Activated CD4-positive, alpha-beta memory T cell treated with anti-CD3 and anti-CD28 coated beads, Interleukin-2, amount 10 ng/mL, durations not matched to agents 7 days and 5 days (primary cell): ENCODE measurements at regions not wholly inside any gene's neighbourhood (a gene's known extent, or its start where the extent isn't known, plus 50 kb on each side); places are given as distances from the start of the nearest gene placed in this dataset.

Experiments used
- CTCF ChIA-PET: fragments of 350-600 bp; sonication (Branson Sonifier 250); formaldehyde crosslinking; loops from one replicate; lab custom pipeline; 2021; ENCODE audit warnings: antibody characterized with exemption, inconsistent platforms; lab: Charles Lee
- POLR2A ChIA-PET: fragments of 350-600 bp; sonication (Branson Sonifier 250); formaldehyde crosslinking; loops from one replicate; lab custom pipeline; 2021; ENCODE audit warnings: antibody characterized with exemption; lab: Charles Lee
- DNase-seq: peaks from one replicate; pipeline ENCODE4 v3.0.0-alpha.2; 2020
- H3K27ac Mint-ChIP-seq: one replicate; pipeline ENCODE4 v1.8.0; 2021; ENCODE audit warnings: mild to moderate bottlenecking, mixed read lengths
- H3K27me3 Mint-ChIP-seq: one replicate; pipeline ENCODE4 v1.8.0; 2021; ENCODE audit warnings: mixed read lengths
- H3K36me3 Mint-ChIP-seq: one replicate; pipeline ENCODE4 v1.8.0; 2021; ENCODE audit warnings: low read depth, mixed read lengths
- H3K4me1 Mint-ChIP-seq: one replicate; pipeline ENCODE4 v1.8.0; 2021; ENCODE audit warnings: mixed read lengths
- H3K4me3 Mint-ChIP-seq: one replicate; pipeline ENCODE4 v1.8.0; 2021; ENCODE audit warnings: mild to moderate bottlenecking, mixed read lengths
- H3K9me3 Mint-ChIP-seq: one replicate; pipeline ENCODE4 v1.8.0; 2021; ENCODE audit warnings: mixed read lengths

- Mint-ChIP-seq H3K27me3 (peaks cover 18% of the 10 kb centered on the region), H3K4me3 (no peak overlapping the region), H3K36me3 (no peaks in the 10 kb centered on the region), H3K9me3 (no peaks in the 10 kb centered on the region), H3K4me1 (peaks cover 4% of the 10 kb centered on the region), H3K27ac (no peak overlapping the region)
- no peak for DNase-seq
- ChIA-PET POLR2A (no interaction called here), CTCF (no interaction called here)
Observed at GRCh38 chr17:79218825-79219200, 144.2 kb downstream of the ENGASE start.

GRCh38 chr17:79218175-79218824 lies 143.7 kb downstream of the ENGASE start:
- H3K9me3 Mint-ChIP-seq, result no peaks in the 10 kb centered on the region

DNA sequence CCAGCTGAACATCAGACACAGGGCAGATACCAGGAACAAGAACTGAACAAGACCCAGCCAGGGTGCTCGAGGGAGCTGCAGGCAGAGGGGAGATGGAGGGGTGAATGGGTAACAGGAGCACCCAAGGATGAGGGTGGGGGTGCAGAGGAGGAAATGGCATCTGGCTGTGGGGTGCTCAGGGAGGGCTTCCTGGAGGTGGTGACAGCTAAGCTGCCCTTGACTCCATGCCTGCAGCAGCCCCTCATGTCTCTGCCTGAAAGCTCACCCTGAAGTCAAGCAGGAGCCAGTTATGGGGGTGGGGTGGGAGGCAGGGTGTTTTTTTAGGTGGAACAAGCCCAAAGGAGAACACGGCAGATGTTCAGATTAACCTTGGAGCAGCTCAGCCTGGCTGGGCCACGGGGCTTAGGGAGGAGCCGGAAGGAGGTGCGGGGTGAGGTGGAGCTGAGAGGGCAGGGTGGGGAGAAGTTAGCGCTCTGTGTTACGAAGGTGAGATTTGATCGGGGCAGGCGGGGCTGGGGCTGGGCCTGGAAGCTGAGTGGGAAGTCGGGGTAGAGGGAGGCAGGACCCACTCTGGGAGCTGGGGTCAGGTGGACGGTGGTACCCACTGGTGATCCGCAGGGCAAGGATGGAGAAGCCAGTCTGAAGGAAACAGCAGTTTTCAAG lies 143.0 kb downstream of the ENGASE start:
- CTCF ChIA-PET, result interaction anchor here (0.8 kb wide), 1 partner anchor 491 kb away, joined by 3 read pairs; no protein-coding TSS in a partner anchor
- Mint-ChIP-seq H3K4me3 (no peak overlapping the region), H3K27ac (no peak overlapping the region), H3K4me1 (peaks cover 4% of the 10 kb centered on the region), H3K36me3 (no peaks in the 10 kb centered on the region), H3K27me3 (peaks cover 18% of the 10 kb centered on the region), H3K9me3 (no peaks in the 10 kb centered on the region)
- no peak for DNase-seq
- POLR2A ChIA-PET, result no interaction called here

More at GRCh38 chr17:79218175-79218824, 143.7 kb downstream of the ENGASE start:
- H3K27me3 Mint-ChIP-seq, result peaks cover 18% of the 10 kb centered on the region
- ChIA-PET POLR2A (no interaction called here), CTCF (no interaction called here)
- no peak overlapping the region for H3K27ac Mint-ChIP-seq
- no peaks in the 10 kb centered on the region for H3K36me3 Mint-ChIP-seq
- no peak for DNase-seq
- no peak overlapping the region for H3K4me3 Mint-ChIP-seq
- H3K4me1 Mint-ChIP-seq, result peaks cover 4% of the 10 kb centered on the region

- H3K9me3 Mint-ChIP-seq, result no peaks in the 10 kb centered on the region
- no peak overlapping the region for H3K4me3 Mint-ChIP-seq
- H3K27me3 Mint-ChIP-seq, result peaks cover 15% of the 10 kb centered on the region
- H3K27ac Mint-ChIP-seq, result no peak overlapping the region
- CTCF ChIA-PET, result interaction anchor here (0.8 kb wide), 1 partner anchor 492 kb away, joined by 3 read pairs; no protein-coding TSS in a partner anchor
- DNase-seq, result no peak
- H3K4me1 Mint-ChIP-seq, result peaks cover 4% of the 10 kb centered on the region
- POLR2A ChIA-PET, result no interaction called here
- no peaks in the 10 kb centered on the region for H3K36me3 Mint-ChIP-seq
Observed at GRCh38 chr17:79216826-79217225, 142.2 kb downstream of the ENGASE start.

- H3K27ac Mint-ChIP-seq, result no peak overlapping the region
- peaks cover 4% of the 10 kb centered on the region for H3K4me1 Mint-ChIP-seq
- no peak for DNase-seq
- H3K9me3 Mint-ChIP-seq, result no peaks in the 10 kb centered on the region
- H3K27me3 Mint-ChIP-seq, result peaks cover 14% of the 10 kb centered on the region
- H3K4me3 Mint-ChIP-seq, result no peak overlapping the region
- ChIA-PET POLR2A (no interaction called here), CTCF (interaction anchor here (0.8 kb wide), 1 partner anchor 493 kb away, joined by 3 read pairs; no protein-coding TSS in a partner anchor)
- H3K36me3 Mint-ChIP-seq, result no peaks in the 10 kb centered on the region
Observed at GRCh38 chr17:79216391-79216790, 141.8 kb downstream of the ENGASE start.

GRCh38 chr17:79215631-79216030 lies 141.0 kb downstream of the ENGASE start:
- no peak for DNase-seq
- Mint-ChIP-seq H3K27ac (no peak overlapping the region), H3K9me3 (no peaks in the 10 kb centered on the region), H3K36me3 (no peaks in the 10 kb centered on the region), H3K4me1 (peaks cover 4% of the 10 kb centered on the region), H3K4me3 (no peak overlapping the region), H3K27me3 (peaks cover 14% of the 10 kb centered on the region)
- POLR2A ChIA-PET, result no interaction called here
- CTCF ChIA-PET, result no interaction called here

GRCh38 chr17:79214940-79215604 lies 140.4 kb downstream of the ENGASE start:
- H3K4me3 Mint-ChIP-seq, result no peak overlapping the region
- H3K27ac Mint-ChIP-seq, result no peak overlapping the region
- H3K9me3 Mint-ChIP-seq, result no peaks in the 10 kb centered on the region
- H3K4me1 Mint-ChIP-seq, result no peaks in the 10 kb centered on the region
- POLR2A ChIA-PET, result no interaction called here
- CTCF ChIA-PET, result no interaction called here
- H3K27me3 Mint-ChIP-seq, result peaks cover 9% of the 10 kb centered on the region
- H3K36me3 Mint-ChIP-seq, result no peaks in the 10 kb centered on the region
- DNase-seq, result no peak

- H3K9me3 Mint-ChIP-seq, result no peaks in the 10 kb centered on the region
- peaks cover 9% of the 10 kb centered on the region for H3K27me3 Mint-ChIP-seq
- no peak overlapping the region for H3K27ac Mint-ChIP-seq
- CTCF ChIA-PET, result no interaction called here
- no peaks in the 10 kb centered on the region for H3K4me1 Mint-ChIP-seq
- no peak overlapping the region for H3K4me3 Mint-ChIP-seq
- POLR2A ChIA-PET, result no interaction called here
- H3K36me3 Mint-ChIP-seq, result no peaks in the 10 kb centered on the region
- DNase-seq, result no peak
Observed at GRCh38 chr17:79214459-79214858, 139.8 kb downstream of the ENGASE start.

DNA sequence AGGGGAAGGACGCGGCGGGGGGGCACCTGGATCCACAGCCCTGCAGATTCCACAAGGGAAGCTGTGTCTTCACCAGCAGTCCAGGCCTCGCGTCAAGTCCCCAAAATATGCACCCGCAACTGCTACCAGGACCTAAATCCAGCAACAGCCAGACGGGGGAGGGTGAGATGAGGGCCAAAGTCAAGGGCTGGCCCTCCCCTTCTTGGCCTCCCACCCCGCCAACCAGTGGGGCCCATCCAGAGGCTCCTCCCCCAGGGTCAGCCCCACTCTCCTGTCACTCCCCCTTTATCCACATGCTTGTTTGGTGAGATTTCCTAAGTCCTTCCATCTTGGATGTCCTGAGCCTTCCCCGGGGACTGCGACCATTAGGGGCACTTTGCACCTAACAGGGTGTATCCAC lies 138.7 kb downstream of the ENGASE start:
- H3K4me3 Mint-ChIP-seq, result no peak overlapping the region
- POLR2A ChIA-PET, result no interaction called here
- H3K36me3 Mint-ChIP-seq, result no peaks in the 10 kb centered on the region

GRCh38 chr17:79212149-79213087 lies 137.8 kb downstream of the ENGASE start:
- POLR2A ChIA-PET, result no interaction called here

More for the DNA sequence above, 138.7 kb downstream of the ENGASE start:
- Mint-ChIP-seq H3K9me3 (no peaks in the 10 kb centered on the region), H3K27ac (no peak overlapping the region), H3K27me3 (peaks cover 3% of the 10 kb centered on the region), H3K4me1 (no peaks in the 10 kb centered on the region)
- CTCF ChIA-PET, result no interaction called here
- DNase-seq, result no peak

GRCh38 chr17:79211061-79211770 lies 136.6 kb downstream of the ENGASE start:
- Mint-ChIP-seq H3K4me1 (no peaks in the 10 kb centered on the region), H3K27me3 (peaks cover 3% of the 10 kb centered on the region), H3K9me3 (no peaks in the 10 kb centered on the region), H3K27ac (no peak overlapping the region), H3K36me3 (no peaks in the 10 kb centered on the region), H3K4me3 (no peak overlapping the region)
- ChIA-PET CTCF (no interaction called here), POLR2A (no interaction called here)
- DNase-seq, result no peak

More at GRCh38 chr17:79212149-79213087, 137.8 kb downstream of the ENGASE start:
- Mint-ChIP-seq H3K4me3 (no peak overlapping the region), H3K27ac (no peak overlapping the region), H3K36me3 (no peaks in the 10 kb centered on the region), H3K27me3 (peaks cover 3% of the 10 kb centered on the region), H3K4me1 (no peaks in the 10 kb centered on the region), H3K9me3 (no peaks in the 10 kb centered on the region)
- CTCF ChIA-PET, result no interaction called here
- DNase-seq, result no peak

DNA sequence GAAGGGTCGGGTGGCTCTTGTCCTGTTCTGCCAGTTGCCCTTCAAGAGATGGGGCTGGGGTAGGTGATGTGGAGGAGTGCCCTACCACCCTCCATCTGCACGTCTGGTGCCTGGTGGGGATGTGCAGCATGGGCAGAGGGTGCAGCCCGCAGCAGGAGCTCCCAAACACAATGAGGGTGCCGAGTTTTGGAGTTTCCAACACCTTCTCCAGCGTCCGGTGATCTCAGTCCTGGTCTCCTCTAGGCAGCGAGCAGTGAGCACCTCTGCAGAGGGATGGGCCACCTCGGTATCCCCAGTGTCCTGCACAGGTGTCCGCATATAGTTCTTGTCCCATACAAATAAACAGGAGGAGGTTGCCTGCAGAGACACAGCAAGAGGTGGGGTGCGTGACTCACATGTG lies 136.0 kb downstream of the ENGASE start:
- CTCF ChIA-PET, result no interaction called here
- Mint-ChIP-seq H3K27ac (no peak overlapping the region), H3K4me1 (no peaks in the 10 kb centered on the region), H3K4me3 (no peak overlapping the region), H3K9me3 (no peaks in the 10 kb centered on the region), H3K27me3 (peaks cover 3% of the 10 kb centered on the region), H3K36me3 (no peaks in the 10 kb centered on the region)
- DNase-seq, result no peak
- POLR2A ChIA-PET, result no interaction called here
